Esophagus muscularis mucosa (tissue), 4 donors: ENCODE measurements at regions not wholly inside any gene's neighbourhood (a gene's known extent, or its start where the extent isn't known, plus 50 kb on each side); places are given as distances from the start of the nearest gene placed in this dataset.

Source experiments
- EP300 ChIP-seq: sonication (generic); formaldehyde crosslinking; IDR thresholded peaks from one replicate; pipeline ENCODE4 v1.6.1; 2017; ENCODE audit warnings: antibody characterized with exemption
- POLR2A ChIP-seq: fragments of 450-650 bp; IDR thresholded peaks from one replicate; pipeline ENCODE4 v1.6.1; 2017; ENCODE audit warnings: antibody characterized with exemption, moderate library complexity, mild to moderate bottlenecking, low read depth
- TF ChIP-seq, protein P1 (sequence below), 3 experiments: fragments of 200-600 bp in 2 of 3; fragments of 450-650 bp in 1 of 3; sonication (generic) in 2 of 3; IDR thresholded peaks; one replicate each; pipeline ENCODE4 v1.5.1; 2017 to 2019; ENCODE audit warnings: antibody characterized with exemption in 3 of 3, mild to moderate bottlenecking in 2 of 3, moderate library complexity in 1 of 3

DNA sequence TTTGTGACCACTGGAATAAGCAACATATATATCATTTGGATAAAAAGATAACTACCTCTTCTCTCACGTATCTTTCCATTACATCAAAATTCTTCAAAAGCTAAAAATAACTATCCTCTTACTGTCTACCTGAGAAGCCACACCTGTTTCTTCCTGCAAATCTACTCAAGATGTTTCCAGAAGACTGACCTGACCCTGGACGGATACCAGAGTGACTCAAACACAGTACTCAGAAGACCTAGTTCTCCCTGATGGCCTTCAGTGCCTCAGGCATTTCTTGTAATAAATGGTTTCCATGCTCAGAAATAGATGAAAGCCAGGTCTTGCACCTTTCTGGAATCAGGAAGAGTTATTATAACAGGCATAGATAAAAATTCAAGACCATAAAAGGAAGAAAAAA, 245.9 kb upstream of the PIK3R1 start:
- TF ChIP-seq, protein P1, sequence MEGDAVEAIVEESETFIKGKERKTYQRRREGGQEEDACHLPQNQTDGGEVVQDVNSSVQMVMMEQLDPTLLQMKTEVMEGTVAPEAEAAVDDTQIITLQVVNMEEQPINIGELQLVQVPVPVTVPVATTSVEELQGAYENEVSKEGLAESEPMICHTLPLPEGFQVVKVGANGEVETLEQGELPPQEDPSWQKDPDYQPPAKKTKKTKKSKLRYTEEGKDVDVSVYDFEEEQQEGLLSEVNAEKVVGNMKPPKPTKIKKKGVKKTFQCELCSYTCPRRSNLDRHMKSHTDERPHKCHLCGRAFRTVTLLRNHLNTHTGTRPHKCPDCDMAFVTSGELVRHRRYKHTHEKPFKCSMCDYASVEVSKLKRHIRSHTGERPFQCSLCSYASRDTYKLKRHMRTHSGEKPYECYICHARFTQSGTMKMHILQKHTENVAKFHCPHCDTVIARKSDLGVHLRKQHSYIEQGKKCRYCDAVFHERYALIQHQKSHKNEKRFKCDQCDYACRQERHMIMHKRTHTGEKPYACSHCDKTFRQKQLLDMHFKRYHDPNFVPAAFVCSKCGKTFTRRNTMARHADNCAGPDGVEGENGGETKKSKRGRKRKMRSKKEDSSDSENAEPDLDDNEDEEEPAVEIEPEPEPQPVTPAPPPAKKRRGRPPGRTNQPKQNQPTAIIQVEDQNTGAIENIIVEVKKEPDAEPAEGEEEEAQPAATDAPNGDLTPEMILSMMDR (IDR thresholded peaks at IDR 0.05): no peak
- TF ChIP-seq EP300 (no peak), POLR2A (no peak)
